RWPE1 (cell line): ENCODE measurements at regions not wholly inside any gene's neighbourhood (a gene's known extent, or its start where the extent isn't known, plus 50 kb on each side); places are given as distances from the start of the nearest gene placed in this dataset.
A peak's percentile ranks its signal among the peaks of the same experiment; 100 is the strongest.

Experiments used
- CTCF ChIA-PET: fragments of 350-600 bp; sonication (Branson Sonifier 250); formaldehyde crosslinking; extraction: SDS; loops from one replicate; lab custom pipeline; 2021; lab: Yijun Ruan, JAX
- POLR2A ChIA-PET: fragments of 400-600 bp; formaldehyde crosslinking; extraction: SDS; loops from one replicate; lab custom pipeline; 2020; ENCODE audit warnings: antibody characterized with exemption; ENCODE audit not compliant: low non-redundant PET; lab: Yijun Ruan, JAX
- DNase-seq: peaks from one replicate; pipeline ENCODE4 v3.0.0; 2012; ENCODE audit warnings: low spot score
- H3K27ac ChIP-seq: fragments of 450-650 bp; 2 replicates; pipeline ENCODE4 v1.5.1; 2017
- TF ChIP-seq, protein P1 (sequence below): fragments of 450-650 bp; conservative IDR thresholded peaks from 2 replicates; pipeline ENCODE4 v1.5.1; 2017; ENCODE audit warnings: low read depth, mild to moderate bottlenecking

DNA sequence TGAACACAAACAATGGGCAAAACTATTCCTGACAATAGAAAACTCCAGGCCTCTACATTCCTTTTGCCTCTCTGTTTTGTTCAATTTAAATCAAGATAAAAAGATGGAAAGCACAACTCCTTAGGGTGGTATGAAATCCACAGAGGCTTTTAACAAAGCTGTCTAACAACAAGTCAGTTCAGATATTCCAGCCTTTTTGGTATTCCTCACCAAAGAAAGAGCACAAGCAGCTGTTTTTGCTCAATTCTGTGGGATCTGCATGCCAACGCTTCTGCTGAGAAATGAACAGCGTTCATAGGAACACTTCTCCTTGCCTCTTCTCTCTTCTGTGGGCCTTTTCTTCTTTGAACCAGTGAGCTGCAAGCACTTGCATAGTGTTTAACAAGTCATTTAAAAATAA, 411.6 kb upstream of the TCF4 start:
- CTCF ChIA-PET = interaction anchor here (0.6 kb wide), 1 partner anchor 309 kb away, joined by 3 read pairs; no protein-coding TSS in a partner anchor
- DNase-seq = no peak
- no peak overlapping the region for H3K27ac ChIP-seq
- TF ChIP-seq, protein P1, sequence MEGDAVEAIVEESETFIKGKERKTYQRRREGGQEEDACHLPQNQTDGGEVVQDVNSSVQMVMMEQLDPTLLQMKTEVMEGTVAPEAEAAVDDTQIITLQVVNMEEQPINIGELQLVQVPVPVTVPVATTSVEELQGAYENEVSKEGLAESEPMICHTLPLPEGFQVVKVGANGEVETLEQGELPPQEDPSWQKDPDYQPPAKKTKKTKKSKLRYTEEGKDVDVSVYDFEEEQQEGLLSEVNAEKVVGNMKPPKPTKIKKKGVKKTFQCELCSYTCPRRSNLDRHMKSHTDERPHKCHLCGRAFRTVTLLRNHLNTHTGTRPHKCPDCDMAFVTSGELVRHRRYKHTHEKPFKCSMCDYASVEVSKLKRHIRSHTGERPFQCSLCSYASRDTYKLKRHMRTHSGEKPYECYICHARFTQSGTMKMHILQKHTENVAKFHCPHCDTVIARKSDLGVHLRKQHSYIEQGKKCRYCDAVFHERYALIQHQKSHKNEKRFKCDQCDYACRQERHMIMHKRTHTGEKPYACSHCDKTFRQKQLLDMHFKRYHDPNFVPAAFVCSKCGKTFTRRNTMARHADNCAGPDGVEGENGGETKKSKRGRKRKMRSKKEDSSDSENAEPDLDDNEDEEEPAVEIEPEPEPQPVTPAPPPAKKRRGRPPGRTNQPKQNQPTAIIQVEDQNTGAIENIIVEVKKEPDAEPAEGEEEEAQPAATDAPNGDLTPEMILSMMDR = no peak
- POLR2A ChIA-PET = no interaction called here

DNA sequence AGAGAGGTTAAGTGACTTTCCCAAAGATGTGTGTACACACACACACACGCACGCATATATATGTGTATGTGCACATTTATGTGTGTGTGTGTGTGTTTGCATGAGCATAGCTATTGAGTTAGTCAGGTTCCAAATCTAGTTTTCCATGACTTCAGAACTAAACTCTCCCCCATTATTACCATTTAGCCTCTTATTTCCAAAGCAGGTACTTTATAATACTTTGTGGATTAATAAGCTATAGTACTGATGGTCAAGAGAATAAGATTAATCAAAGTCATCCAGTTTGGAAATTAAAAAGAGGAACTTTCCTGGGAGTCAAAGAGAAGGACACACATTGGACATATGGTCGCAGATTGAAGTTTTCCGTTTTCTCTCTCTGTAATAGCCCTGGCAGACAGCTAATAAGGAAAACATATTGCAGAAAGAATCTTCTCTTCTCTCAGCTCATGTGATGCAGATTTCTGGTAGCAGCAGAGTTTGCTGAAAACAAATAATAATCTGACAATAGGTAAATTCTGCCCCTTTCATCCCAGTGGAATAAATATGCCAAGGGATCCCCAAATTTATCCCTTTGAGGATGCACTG, 410.9 kb upstream of the TCF4 start:
- ChIA-PET POLR2A (no interaction called here), CTCF (no interaction called here)
- TF ChIP-seq, protein P1 = no peak
- no peak for DNase-seq
- H3K27ac ChIP-seq = no peak overlapping the region

DNA sequence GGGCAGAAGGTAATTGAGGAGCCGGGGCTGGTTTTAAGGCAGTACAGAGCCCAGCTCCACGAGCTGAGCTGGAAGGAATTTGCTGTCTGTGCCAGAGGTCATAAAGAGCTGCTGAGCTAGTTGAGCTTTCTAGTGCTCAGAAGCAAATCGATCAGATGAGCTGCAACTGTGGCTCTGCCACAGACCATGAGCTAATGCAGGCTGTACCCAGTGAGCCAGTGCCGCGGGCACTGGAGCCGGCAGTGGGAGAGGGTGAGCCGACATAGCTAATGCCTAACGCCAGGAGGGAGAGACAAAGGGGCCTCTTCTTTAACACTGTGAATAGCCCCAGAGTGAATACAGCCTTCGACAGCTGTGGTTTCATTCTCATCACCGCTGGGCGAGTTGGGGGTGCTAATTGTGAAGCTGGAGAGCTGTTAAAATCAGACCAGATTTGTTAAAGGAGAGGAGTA, 410.1 kb upstream of the TCF4 start:
- ChIA-PET CTCF (no interaction called here), POLR2A (no interaction called here)
- peak overlapping the region; percentile 66 for H3K27ac ChIP-seq
- TF ChIP-seq, protein P1 = no peak
- DNase-seq = no peak

DNA sequence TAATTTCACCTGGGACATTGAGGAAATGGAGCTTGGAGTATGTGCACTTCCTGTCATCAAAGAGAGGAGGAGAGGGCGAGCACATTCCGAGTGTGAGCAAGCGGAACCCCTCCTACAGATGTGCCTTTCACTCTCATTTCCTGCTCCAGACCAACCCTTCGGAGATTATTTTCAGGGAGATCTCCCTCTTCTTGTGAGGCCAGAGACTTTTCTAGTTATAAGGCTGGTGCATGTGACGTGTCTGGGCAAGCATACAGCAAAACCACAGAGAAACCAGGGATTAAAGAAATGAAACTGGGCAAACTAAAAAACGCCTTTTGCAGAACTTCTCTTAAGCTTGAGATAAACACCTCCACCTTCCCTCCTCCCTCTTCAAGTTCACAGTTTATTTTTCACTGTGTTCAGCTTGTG, 409.2 kb upstream of the TCF4 start:
- POLR2A ChIA-PET = no interaction called here
- DNase-seq = peak; percentile 5
- H3K27ac ChIP-seq = peak overlapping the region; percentile 38; the same call in 1 of the 2 replicates
- CTCF ChIA-PET = no interaction called here
- TF ChIP-seq, protein P1 = no peak

DNA sequence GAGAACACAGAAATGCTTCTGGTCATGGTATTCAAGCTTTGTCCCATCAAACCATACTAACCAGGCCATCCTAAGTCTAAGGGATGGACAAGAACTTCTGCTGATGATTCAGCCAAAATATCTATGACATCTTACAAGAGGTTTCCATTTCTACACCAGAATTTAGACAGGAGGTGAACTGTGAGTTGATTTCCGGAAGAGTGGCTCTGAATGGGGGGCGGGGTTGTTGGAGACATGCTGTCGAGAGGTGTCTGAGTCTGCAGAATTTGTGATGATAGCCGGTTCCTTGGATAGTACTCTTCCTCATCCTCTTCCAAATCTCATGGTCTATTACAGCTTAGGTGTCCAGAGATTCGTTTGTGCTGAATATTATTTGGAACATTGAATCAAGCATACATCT, 408.7 kb upstream of the TCF4 start:
- ChIA-PET POLR2A (no interaction called here), CTCF (no interaction called here)
- no peak for DNase-seq

DNA sequence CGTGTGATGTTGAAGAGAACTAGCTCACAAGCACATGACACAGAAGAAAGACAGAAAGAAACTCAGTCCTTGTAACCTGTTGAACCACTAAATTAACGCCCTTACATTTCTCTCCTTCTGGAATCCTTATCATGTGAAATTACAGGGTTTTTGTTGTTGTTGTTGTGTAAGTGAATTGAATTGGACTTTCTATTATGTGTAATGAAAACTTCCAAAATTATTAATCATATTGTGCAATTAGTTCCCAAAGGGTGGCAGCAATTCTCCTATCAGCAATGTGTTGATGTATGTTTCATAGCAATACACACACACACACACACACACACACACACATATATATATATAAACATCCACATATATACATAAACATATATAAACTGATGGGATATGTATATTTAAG, 402.2 kb upstream of the TCF4 start:
- CTCF ChIA-PET = no interaction called here
- H3K27ac ChIP-seq = no peak overlapping the region
- POLR2A ChIA-PET = no interaction called here
- DNase-seq = no peak
- TF ChIP-seq, protein P1 = no peak

More for the DNA sequence above, 408.7 kb upstream of the TCF4 start:
- H3K27ac ChIP-seq = peak overlapping the region; percentile 38; the same call in 1 of the 2 replicates
- TF ChIP-seq, protein P1 = no peak
